ENCODE measurements at regions not wholly inside any gene's neighbourhood (a gene's known extent, or its start where the extent isn't known, plus 50 kb on each side); places are given as distances from the start of the nearest gene placed in this dataset.

GRCh38 chr2:234324116-234324515 is 172.8 kb downstream of the ARL4C start:
- ATAC-seq (no peak), DNase-seq (no peak)
- CTCF ChIA-PET, result interaction anchor here (1.4 kb wide), 1 partner anchor 189 kb away, joined by 3 read pairs; no protein-coding TSS in a partner anchor
- peaks cover 6% of the 10 kb centered on the region for H3K36me3 Mint-ChIP-seq
- peak overlapping the region; percentile 54 for H3K27ac Mint-ChIP-seq
- no peaks in the 10 kb centered on the region for H3K27me3 Mint-ChIP-seq
- H3K9me3 Mint-ChIP-seq (ENCODE audit: low read depth), result peaks cover 2% of the 10 kb centered on the region
- no peak overlapping the region for H3K4me3 Mint-ChIP-seq
- peaks cover 39% of the 10 kb centered on the region for H3K4me1 Mint-ChIP-seq

GRCh38 chr2:234322766-234323465 is 174.0 kb downstream of the ARL4C start:
- H3K9me3 Mint-ChIP-seq (ENCODE audit: low read depth), result peaks cover 2% of the 10 kb centered on the region
- no peaks in the 10 kb centered on the region for H3K27me3 Mint-ChIP-seq
- no peak for DNase-seq
- ATAC-seq, result peak; percentile 67
- H3K4me1 Mint-ChIP-seq, result peaks cover 41% of the 10 kb centered on the region
- H3K4me3 Mint-ChIP-seq, result no peak overlapping the region
- peaks cover 6% of the 10 kb centered on the region for H3K36me3 Mint-ChIP-seq
- peak overlapping the region; percentile 54 for H3K27ac Mint-ChIP-seq
- CTCF ChIA-PET, result interaction anchor here (0.7 to 1.4 kb wide), 2 partner anchors 37 to 188 kb away, joined by 3 read pairs; no protein-coding TSS in a partner anchor

GRCh38 chr2:234320066-234320465 is 176.8 kb downstream of the ARL4C start:
- CTCF ChIA-PET, result no interaction called here
- H3K4me1 Mint-ChIP-seq, result peaks cover 41% of the 10 kb centered on the region
- no peak overlapping the region for H3K27ac Mint-ChIP-seq
- ATAC-seq, result no peak
- no peaks in the 10 kb centered on the region for H3K27me3 Mint-ChIP-seq
- no peak overlapping the region for H3K4me3 Mint-ChIP-seq
- peaks cover 7% of the 10 kb centered on the region for H3K9me3 Mint-ChIP-seq (ENCODE audit: low read depth)
- no peak for DNase-seq
- H3K36me3 Mint-ChIP-seq, result peaks cover 10% of the 10 kb centered on the region

- H3K4me1 Mint-ChIP-seq, result peaks cover 40% of the 10 kb centered on the region
- DNase-seq (no peak), ATAC-seq (no peak)
- H3K27ac Mint-ChIP-seq, result no peak overlapping the region
- no peak overlapping the region for H3K4me3 Mint-ChIP-seq
- CTCF ChIA-PET, result no interaction called here
- peaks cover 6% of the 10 kb centered on the region for H3K9me3 Mint-ChIP-seq (ENCODE audit: low read depth)
- peaks cover 11% of the 10 kb centered on the region for H3K36me3 Mint-ChIP-seq
- H3K27me3 Mint-ChIP-seq, result no peaks in the 10 kb centered on the region
Measured at GRCh38 chr2:234318361-234318760, 178.5 kb downstream of the ARL4C start.

GRCh38 chr2:234313558-234313957 is 183.3 kb downstream of the ARL4C start:
- DNase-seq (peak; percentile 51), ATAC-seq (peak; percentile 31)
- Mint-ChIP-seq H3K36me3 (peaks cover 22% of the 10 kb centered on the region), H3K4me3 (no peak overlapping the region), H3K27ac (peak overlapping the region; percentile 89), H3K4me1 (peaks cover 48% of the 10 kb centered on the region), H3K27me3 (no peaks in the 10 kb centered on the region), H3K9me3 (ENCODE audit: low read depth) (peaks cover 6% of the 10 kb centered on the region)
- CTCF ChIA-PET, result no interaction called here

GRCh38 chr2:234310166-234310565 is 186.7 kb downstream of the ARL4C start:
- ATAC-seq, result no peak
- Mint-ChIP-seq H3K27ac (peak overlapping the region; percentile 96), H3K4me3 (no peak overlapping the region), H3K36me3 (peaks cover 30% of the 10 kb centered on the region), H3K9me3 (ENCODE audit: low read depth) (peaks cover 6% of the 10 kb centered on the region), H3K4me1 (peaks cover 69% of the 10 kb centered on the region), H3K27me3 (no peaks in the 10 kb centered on the region)
- no peak for DNase-seq
- CTCF ChIA-PET, result interaction anchor here (1.5 to 1.7 kb wide), 2 partner anchors 18 to 56 kb away, joined by 3 to 8 read pairs; no protein-coding TSS in a partner anchor

- DNase-seq (no peak), ATAC-seq (no peak)
- Mint-ChIP-seq H3K27me3 (no peaks in the 10 kb centered on the region), H3K36me3 (peaks cover 30% of the 10 kb centered on the region), H3K4me3 (no peak overlapping the region), H3K27ac (peak overlapping the region; percentile 96), H3K9me3 (ENCODE audit: low read depth) (peaks cover 6% of the 10 kb centered on the region), H3K4me1 (peaks cover 69% of the 10 kb centered on the region)
- CTCF ChIA-PET, result interaction anchor here (0.8 to 2.3 kb wide), 8 partner anchors 9 to 188 kb away, joined by 3 to 9 read pairs (median 4); partner anchors contain the start of gene ARL4C
Measured at GRCh38 chr2:234309431-234309830, 187.4 kb downstream of the ARL4C start.

- H3K27ac Mint-ChIP-seq, result peak overlapping the region; percentile 96
- ATAC-seq, result peak; percentile 91
- peak overlapping the region; percentile 12 for H3K4me3 Mint-ChIP-seq
- DNase-seq, result peak; percentile 88
- no peaks in the 10 kb centered on the region for H3K27me3 Mint-ChIP-seq
- peaks cover 26% of the 10 kb centered on the region for H3K36me3 Mint-ChIP-seq
- H3K9me3 Mint-ChIP-seq (ENCODE audit: low read depth), result peaks cover 6% of the 10 kb centered on the region
- CTCF ChIA-PET, result interaction anchor here (0.7 to 2.3 kb wide), 9 partner anchors 9 to 188 kb away, joined by 3 to 9 read pairs (median 3); partner anchors contain the start of gene ARL4C
- peaks cover 63% of the 10 kb centered on the region for H3K4me1 Mint-ChIP-seq
Measured at GRCh38 chr2:234308813-234309195, 188.1 kb downstream of the ARL4C start.

- ATAC-seq (no peak), DNase-seq (no peak)
- peaks cover 58% of the 10 kb centered on the region for H3K4me1 Mint-ChIP-seq
- peak overlapping the region; percentile 96 for H3K27ac Mint-ChIP-seq
- H3K27me3 Mint-ChIP-seq, result no peaks in the 10 kb centered on the region
- peaks cover 6% of the 10 kb centered on the region for H3K9me3 Mint-ChIP-seq (ENCODE audit: low read depth)
- H3K36me3 Mint-ChIP-seq, result peaks cover 25% of the 10 kb centered on the region
- CTCF ChIA-PET, result interaction anchor here (0.7 to 2.3 kb wide), 9 partner anchors 8 to 189 kb away, joined by 3 to 9 read pairs (median 4); partner anchors contain the start of gene ARL4C
- H3K4me3 Mint-ChIP-seq, result no peak overlapping the region
Measured at GRCh38 chr2:234308073-234308812, 188.6 kb downstream of the ARL4C start.

GRCh38 chr2:234307322-234307961 is 189.4 kb downstream of the ARL4C start:
- H3K4me1 Mint-ChIP-seq, result peaks cover 58% of the 10 kb centered on the region
- peaks cover 6% of the 10 kb centered on the region for H3K9me3 Mint-ChIP-seq (ENCODE audit: low read depth)
- H3K27ac Mint-ChIP-seq, result peak overlapping the region; percentile 30
- H3K36me3 Mint-ChIP-seq, result peaks cover 24% of the 10 kb centered on the region
- H3K4me3 Mint-ChIP-seq, result no peak overlapping the region
- H3K27me3 Mint-ChIP-seq, result no peaks in the 10 kb centered on the region
- no peak for DNase-seq
- CTCF ChIA-PET, result interaction anchor here (1.1 to 2.3 kb wide), 6 partner anchors 7 to 172 kb away, joined by 3 to 9 read pairs (median 4); no protein-coding TSS in a partner anchor
- no peak for ATAC-seq

- Mint-ChIP-seq H3K36me3 (peaks cover 24% of the 10 kb centered on the region), H3K9me3 (ENCODE audit: low read depth) (peaks cover 6% of the 10 kb centered on the region), H3K27me3 (no peaks in the 10 kb centered on the region), H3K4me1 (peaks cover 62% of the 10 kb centered on the region), H3K4me3 (no peak overlapping the region), H3K27ac (no peak overlapping the region)
- DNase-seq (no peak), ATAC-seq (no peak)
- CTCF ChIA-PET, result interaction anchor here (1.2 to 1.5 kb wide), 2 partner anchors 34 to 119 kb away, joined by 3 to 4 read pairs; no protein-coding TSS in a partner anchor
Measured at GRCh38 chr2:234306426-234307173, 190.3 kb downstream of the ARL4C start.

GRCh38 chr2:234305846-234306245 is 191.0 kb downstream of the ARL4C start:
- Mint-ChIP-seq H3K27me3 (no peaks in the 10 kb centered on the region), H3K4me1 (peaks cover 70% of the 10 kb centered on the region), H3K9me3 (ENCODE audit: low read depth) (peaks cover 6% of the 10 kb centered on the region), H3K36me3 (peaks cover 23% of the 10 kb centered on the region), H3K4me3 (no peak overlapping the region), H3K27ac (no peak overlapping the region)
- DNase-seq, result no peak
- ATAC-seq, result no peak
- CTCF ChIA-PET, result no interaction called here
